IMR-90 (cell line): ENCODE measurements at regions not wholly inside any gene's neighbourhood (a gene's known extent, or its start where the extent isn't known, plus 50 kb on each side); places are given as distances from the start of the nearest gene placed in this dataset.

Experiments
- BHLHE40 ChIP-seq: fragments of 150-350 bp; IDR thresholded peaks from 2 replicates; pipeline ENCODE4 v1.6.1; 2016; ENCODE audit warnings: mild to moderate bottlenecking, low read depth, low read length
- CEBPB ChIP-seq: IDR thresholded peaks from 2 replicates; pipeline ENCODE4 v1.6.1; 2012; ENCODE audit warnings: low read depth, low read length, improper control_type of control experiment
- CHD1 ChIP-seq: IDR thresholded peaks from 2 replicates; pipeline ENCODE4 v1.6.1; 2012; ENCODE audit warnings: low read depth, low read length, improper control_type of control experiment
- CTCF ChIP-seq: conservative IDR thresholded peaks from 2 replicates; pipeline ENCODE4 v1.5.1; 2012; ENCODE audit warnings: mild to moderate bottlenecking, low read depth, low read length, improper control_type of control experiment
- ELK1 ChIP-seq: fragments of 150-350 bp; IDR thresholded peaks from 2 replicates; pipeline ENCODE4 v1.6.1; 2016; ENCODE audit warnings: low read depth, mild to moderate bottlenecking, low read length, moderate library complexity, borderline replicate concordance
- FOS ChIP-seq: fragments of 150-350 bp; IDR thresholded peaks from 2 replicates; pipeline ENCODE4 v1.6.1; 2016; ENCODE audit warnings: low read depth, low read length
- MAFK ChIP-seq: IDR thresholded peaks from 2 replicates; pipeline ENCODE4 v1.6.1; 2012; ENCODE audit warnings: low read depth, low read length, improper control_type of control experiment
- MAZ ChIP-seq: IDR thresholded peaks from 2 replicates; pipeline ENCODE4 v1.6.1; 2012; ENCODE audit warnings: low read depth, mild to moderate bottlenecking, low read length, improper control_type of control experiment, moderate library complexity, borderline replicate concordance
- POLR2A ChIP-seq: IDR thresholded peaks from 2 replicates; pipeline ENCODE4 v1.6.1; 2012; ENCODE audit warnings: mild to moderate bottlenecking, low read depth, low read length
- RAD21 ChIP-seq: IDR thresholded peaks from 2 replicates; pipeline ENCODE4 v1.6.1; 2012; ENCODE audit warnings: low read length, improper control_type of control experiment
- RCOR1 ChIP-seq: IDR thresholded peaks from 2 replicates; pipeline ENCODE4 v1.6.1; 2012; ENCODE audit warnings: mild to moderate bottlenecking, low read length, improper control_type of control experiment; ENCODE audit not compliant: insufficient replicate concordance
- RFX5 ChIP-seq: IDR thresholded peaks from 2 replicates; pipeline ENCODE4 v1.8.0; 2012; ENCODE audit warnings: low read depth, mild to moderate bottlenecking, low read length, moderate library complexity
- SMC3 ChIP-seq: fragments of 150-350 bp; IDR thresholded peaks from 2 replicates; pipeline ENCODE4 v1.6.1; 2016; ENCODE audit warnings: low read depth, mild to moderate bottlenecking, antibody characterized with exemption, low read length, moderate library complexity
- USF2 ChIP-seq: fragments of 150-350 bp; IDR thresholded peaks from 2 replicates; pipeline ENCODE4 v1.6.1; 2017; ENCODE audit warnings: mild to moderate bottlenecking, antibody characterized with exemption, low read length, low read depth

GRCh38 chr2:506451-506850, 170.8 kb downstream of the TMEM18 start:
- TF ChIP-seq CTCF: no peak
- TF ChIP-seq SMC3: no peak
- TF ChIP-seq RAD21: no peak
- no peak for TF ChIP-seq USF2
- no peak for TF ChIP-seq MAZ
- TF ChIP-seq ELK1: no peak
- TF ChIP-seq CEBPB: no peak
- TF ChIP-seq RFX5: no peak
- no peak for TF ChIP-seq POLR2A
- no peak for TF ChIP-seq BHLHE40
- no peak for TF ChIP-seq MAFK
- no peak for TF ChIP-seq RCOR1
- TF ChIP-seq FOS: no peak
- no peak for TF ChIP-seq CHD1
